GM12873 (cell line): ENCODE measurements at regions not wholly inside any gene's neighbourhood (a gene's known extent, or its start where the extent isn't known, plus 50 kb on each side); places are given as distances from the start of the nearest gene placed in this dataset.

Experiments
- TF ChIP-seq, protein P1 (sequence below): IDR thresholded peaks from 2 replicates; pipeline ENCODE4 v1.5.1; 2012; ENCODE audit warnings: low read depth, mild to moderate bottlenecking, moderate library complexity, low read length, control low read depth; ENCODE audit not compliant: insufficient read depth; ENCODE audit errors: missing control alignments

DNA sequence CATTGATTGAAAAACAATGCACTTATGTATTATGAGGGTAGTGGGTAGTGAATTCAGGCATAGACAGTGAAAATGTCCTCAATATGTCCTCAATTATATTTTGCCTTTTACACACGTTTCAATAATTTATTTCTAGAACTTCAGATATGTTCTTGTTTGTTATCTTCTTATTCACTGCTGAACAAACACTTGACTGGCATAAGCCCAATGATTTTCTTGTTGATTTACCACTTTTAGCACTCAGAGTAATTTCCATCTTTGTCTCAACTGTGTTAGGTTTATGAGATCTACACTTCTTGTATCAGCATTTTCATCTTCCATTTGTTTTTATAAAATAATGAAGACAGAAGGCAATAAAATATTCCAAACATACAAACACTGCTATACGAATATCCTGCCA lies 61.8 kb upstream of the DCC start:
- TF ChIP-seq, protein P1, sequence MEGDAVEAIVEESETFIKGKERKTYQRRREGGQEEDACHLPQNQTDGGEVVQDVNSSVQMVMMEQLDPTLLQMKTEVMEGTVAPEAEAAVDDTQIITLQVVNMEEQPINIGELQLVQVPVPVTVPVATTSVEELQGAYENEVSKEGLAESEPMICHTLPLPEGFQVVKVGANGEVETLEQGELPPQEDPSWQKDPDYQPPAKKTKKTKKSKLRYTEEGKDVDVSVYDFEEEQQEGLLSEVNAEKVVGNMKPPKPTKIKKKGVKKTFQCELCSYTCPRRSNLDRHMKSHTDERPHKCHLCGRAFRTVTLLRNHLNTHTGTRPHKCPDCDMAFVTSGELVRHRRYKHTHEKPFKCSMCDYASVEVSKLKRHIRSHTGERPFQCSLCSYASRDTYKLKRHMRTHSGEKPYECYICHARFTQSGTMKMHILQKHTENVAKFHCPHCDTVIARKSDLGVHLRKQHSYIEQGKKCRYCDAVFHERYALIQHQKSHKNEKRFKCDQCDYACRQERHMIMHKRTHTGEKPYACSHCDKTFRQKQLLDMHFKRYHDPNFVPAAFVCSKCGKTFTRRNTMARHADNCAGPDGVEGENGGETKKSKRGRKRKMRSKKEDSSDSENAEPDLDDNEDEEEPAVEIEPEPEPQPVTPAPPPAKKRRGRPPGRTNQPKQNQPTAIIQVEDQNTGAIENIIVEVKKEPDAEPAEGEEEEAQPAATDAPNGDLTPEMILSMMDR, result no peak

DNA sequence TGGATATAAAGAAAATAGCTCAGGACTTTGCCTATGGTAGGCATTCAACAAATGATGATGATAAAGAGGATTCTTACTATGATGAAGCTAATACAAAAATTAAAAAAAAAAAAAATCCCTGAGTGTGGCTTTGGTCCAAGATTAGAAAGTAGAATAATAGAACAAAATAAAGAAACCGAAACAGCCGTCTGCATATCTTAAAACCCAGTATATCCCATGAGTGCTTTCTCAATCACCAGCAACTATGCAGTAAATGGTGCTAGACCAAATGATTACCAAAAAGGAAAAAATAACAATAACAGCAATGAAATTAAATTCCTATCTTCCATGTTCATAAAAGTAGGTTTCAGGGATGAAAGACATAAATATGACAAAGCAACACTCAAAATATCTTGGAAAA lies 59.3 kb upstream of the DCC start:
- TF ChIP-seq, protein P1, result no peak

DNA sequence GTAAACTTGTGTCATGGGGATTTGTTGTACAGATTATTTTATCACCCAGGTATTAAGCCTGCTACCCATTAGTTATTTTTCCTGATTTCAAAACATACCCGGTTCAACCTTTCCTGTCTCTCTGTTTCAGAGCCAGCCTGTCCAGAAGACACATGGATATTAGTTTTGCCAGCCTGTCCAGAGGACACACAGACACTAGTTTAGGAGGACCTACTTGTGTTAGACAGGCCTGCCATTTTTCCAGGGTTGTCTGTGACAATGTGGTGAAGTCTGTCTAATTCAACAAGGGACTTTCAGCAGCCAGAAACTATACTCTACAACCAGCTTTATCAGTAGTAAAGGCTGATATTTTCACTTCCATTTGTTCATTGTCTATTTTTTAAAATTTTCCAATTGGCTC lies 56.1 kb upstream of the DCC start:
- TF ChIP-seq, protein P1, result no peak

DNA sequence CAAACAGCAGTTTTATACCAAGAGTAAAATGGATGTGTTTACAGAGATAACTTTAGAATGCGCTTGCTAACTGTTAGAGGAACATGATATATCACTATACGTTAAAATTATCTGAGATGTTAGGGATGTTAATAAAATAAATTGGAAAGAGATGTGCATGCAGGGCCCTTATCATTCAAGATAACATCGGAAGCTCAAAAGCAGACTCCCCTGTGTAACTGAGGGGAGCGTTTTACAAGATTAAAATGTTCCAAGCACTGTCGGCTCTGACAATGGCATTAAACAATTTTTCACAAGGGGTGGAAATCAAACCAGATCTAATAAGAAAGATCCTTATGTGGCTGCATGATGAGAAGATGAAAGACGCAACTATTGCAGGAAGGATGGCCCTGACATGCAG lies 53.3 kb upstream of the DCC start:
- TF ChIP-seq, protein P1, result no peak

DNA sequence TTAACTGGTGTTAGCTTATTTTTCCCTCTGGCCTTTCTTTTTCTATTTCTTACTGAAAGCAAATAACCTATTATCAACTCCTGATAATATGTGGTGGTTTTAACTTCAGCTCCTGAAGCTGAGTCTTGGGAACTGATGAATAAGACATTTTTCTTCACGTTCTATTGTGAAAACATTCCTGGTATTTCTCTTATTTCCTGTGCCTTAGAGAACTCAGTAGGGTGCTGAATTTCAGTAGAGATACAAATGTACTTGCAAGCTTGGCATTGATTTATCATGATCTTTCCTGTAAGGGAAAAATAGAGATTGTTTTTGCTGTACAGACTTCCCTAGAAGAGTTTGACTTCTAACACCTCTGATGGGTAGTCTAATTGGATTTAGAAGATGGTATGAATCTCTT lies 52.8 kb upstream of the DCC start:
- TF ChIP-seq, protein P1, result no peak

DNA sequence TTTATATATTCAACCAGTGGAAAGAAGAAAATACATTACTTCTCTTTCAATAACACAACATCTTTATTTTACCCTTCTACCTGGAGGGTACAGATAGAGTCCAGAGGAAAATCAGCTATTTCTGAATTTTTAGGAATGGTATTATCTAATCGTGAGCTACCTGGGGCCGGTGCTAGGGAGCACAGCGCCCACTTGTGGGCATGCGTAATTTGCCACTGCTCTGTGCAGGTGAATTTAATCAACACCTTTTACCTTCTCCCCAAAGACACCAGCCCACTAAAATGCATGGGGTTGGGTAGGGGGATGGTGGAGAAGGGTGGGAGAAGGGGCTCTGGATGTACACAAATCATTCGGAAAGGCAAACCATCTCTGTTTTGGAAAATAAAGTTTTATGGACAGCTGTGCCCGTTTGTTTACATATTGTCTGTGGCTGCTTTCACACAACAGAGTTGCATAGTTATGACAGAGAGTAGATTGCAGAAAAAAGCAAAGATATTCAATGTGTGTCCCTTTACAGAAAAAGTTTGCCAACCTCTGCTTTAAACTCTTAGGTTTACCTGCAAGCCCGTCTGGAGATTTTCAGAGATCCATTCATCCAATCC lies 51.5 kb upstream of the DCC start:
- TF ChIP-seq, protein P1, result peak; percentile 89

DNA sequence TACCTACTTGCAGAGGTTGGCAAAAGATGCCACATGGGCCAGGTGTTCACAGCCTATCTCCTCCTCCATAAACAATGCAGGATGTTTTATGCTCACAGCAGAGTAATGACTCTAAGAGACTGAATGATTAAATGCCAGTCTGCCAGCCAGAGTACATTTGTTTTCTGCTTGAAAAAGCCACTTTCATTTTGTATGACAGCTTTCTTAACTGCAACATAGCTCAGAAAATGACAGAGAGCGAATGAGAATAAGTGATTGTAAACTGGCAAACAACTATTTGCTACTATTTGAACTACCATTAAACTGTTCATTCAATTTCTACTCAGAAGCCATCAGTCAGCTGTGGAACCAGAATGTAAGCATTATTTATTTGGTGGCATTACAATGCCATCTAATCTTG lies 50.6 kb upstream of the DCC start:
- TF ChIP-seq, protein P1, result no peak
